ENCODE measurements at regions not wholly inside any gene's neighbourhood (a gene's known extent, or its start where the extent isn't known, plus 50 kb on each side); places are given as distances from the start of the nearest gene placed in this dataset.

DNA sequence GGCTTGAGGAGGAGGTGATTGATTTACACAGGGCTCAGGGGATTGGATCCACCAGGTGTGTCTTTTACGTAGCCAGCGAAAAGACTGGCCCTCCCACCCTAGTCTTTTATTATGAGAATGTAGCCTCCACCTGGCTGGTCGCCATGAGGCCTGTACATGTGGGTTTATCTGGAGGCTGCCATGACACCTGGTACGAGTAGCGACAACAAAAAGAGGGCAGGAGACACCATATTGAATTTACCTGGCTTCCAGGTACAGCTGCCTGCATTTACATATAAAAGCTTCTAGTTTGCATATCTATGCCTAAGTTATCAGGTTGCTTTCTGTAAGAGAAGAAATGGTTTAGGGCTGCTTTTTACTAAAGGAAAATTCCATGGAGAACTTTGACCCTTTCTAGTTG, 1173.7 kb upstream of the SEMA6A start (continued):
- TF ChIP-seq, protein P1, sequence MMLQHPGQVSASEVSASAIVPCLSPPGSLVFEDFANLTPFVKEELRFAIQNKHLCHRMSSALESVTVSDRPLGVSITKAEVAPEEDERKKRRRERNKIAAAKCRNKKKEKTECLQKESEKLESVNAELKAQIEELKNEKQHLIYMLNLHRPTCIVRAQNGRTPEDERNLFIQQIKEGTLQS (IDR thresholded peaks at IDR 0.05; ENCODE audit: borderline replicate concordance, extremely low read depth, low read depth, low read length): no peak
- no peak for TF ChIP-seq SREBF2 (IDR thresholded peaks at IDR 0.05; ENCODE audit: low read length)
- no peak for TF ChIP-seq HDGF (IDR thresholded peaks at IDR 0.05)
- TF ChIP-seq, protein P2, sequence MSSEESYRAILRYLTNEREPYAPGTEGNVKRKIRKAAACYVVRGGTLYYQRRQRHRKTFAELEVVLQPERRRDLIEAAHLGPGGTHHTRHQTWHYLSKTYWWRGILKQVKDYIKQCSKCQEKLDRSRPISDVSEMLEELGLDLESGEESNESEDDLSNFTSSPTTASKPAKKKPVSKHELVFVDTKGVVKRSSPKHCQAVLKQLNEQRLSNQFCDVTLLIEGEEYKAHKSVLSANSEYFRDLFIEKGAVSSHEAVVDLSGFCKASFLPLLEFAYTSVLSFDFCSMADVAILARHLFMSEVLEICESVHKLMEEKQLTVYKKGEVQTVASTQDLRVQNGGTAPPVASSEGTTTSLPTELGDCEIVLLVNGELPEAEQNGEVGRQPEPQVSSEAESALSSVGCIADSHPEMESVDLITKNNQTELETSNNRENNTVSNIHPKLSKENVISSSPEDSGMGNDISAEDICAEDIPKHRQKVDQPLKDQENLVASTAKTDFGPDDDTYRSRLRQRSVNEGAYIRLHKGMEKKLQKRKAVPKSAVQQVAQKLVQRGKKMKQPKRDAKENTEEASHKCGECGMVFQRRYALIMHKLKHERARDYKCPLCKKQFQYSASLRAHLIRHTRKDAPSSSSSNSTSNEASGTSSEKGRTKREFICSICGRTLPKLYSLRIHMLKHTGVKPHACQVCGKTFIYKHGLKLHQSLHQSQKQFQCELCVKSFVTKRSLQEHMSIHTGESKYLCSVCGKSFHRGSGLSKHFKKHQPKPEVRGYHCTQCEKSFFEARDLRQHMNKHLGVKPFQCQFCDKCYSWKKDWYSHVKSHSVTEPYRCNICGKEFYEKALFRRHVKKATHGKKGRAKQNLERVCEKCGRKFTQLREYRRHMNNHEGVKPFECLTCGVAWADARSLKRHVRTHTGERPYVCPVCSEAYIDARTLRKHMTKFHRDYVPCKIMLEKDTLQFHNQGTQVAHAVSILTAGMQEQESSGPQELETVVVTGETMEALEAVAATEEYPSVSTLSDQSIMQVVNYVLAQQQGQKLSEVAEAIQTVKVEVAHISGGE (CRISPR knock-in tag; IDR thresholded peaks at IDR 0.05): no peak
- TF ChIP-seq, protein P3, sequence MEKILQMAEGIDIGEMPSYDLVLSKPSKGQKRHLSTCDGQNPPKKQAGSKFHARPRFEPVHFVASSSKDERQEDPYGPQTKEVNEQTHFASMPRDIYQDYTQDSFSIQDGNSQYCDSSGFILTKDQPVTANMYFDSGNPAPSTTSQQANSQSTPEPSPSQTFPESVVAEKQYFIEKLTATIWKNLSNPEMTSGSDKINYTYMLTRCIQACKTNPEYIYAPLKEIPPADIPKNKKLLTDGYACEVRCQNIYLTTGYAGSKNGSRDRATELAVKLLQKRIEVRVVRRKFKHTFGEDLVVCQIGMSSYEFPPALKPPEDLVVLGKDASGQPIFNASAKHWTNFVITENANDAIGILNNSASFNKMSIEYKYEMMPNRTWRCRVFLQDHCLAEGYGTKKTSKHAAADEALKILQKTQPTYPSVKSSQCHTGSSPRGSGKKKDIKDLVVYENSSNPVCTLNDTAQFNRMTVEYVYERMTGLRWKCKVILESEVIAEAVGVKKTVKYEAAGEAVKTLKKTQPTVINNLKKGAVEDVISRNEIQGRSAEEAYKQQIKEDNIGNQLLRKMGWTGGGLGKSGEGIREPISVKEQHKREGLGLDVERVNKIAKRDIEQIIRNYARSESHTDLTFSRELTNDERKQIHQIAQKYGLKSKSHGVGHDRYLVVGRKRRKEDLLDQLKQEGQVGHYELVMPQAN (conservative IDR thresholded peaks at IDR 0.05): no peak
- TF ChIP-seq NR2C2 (IDR thresholded peaks at IDR 0.05; ENCODE audit: borderline replicate concordance, control insufficient read depth, insufficient read length, low read depth): no peak
- TF ChIP-seq, protein P4, sequence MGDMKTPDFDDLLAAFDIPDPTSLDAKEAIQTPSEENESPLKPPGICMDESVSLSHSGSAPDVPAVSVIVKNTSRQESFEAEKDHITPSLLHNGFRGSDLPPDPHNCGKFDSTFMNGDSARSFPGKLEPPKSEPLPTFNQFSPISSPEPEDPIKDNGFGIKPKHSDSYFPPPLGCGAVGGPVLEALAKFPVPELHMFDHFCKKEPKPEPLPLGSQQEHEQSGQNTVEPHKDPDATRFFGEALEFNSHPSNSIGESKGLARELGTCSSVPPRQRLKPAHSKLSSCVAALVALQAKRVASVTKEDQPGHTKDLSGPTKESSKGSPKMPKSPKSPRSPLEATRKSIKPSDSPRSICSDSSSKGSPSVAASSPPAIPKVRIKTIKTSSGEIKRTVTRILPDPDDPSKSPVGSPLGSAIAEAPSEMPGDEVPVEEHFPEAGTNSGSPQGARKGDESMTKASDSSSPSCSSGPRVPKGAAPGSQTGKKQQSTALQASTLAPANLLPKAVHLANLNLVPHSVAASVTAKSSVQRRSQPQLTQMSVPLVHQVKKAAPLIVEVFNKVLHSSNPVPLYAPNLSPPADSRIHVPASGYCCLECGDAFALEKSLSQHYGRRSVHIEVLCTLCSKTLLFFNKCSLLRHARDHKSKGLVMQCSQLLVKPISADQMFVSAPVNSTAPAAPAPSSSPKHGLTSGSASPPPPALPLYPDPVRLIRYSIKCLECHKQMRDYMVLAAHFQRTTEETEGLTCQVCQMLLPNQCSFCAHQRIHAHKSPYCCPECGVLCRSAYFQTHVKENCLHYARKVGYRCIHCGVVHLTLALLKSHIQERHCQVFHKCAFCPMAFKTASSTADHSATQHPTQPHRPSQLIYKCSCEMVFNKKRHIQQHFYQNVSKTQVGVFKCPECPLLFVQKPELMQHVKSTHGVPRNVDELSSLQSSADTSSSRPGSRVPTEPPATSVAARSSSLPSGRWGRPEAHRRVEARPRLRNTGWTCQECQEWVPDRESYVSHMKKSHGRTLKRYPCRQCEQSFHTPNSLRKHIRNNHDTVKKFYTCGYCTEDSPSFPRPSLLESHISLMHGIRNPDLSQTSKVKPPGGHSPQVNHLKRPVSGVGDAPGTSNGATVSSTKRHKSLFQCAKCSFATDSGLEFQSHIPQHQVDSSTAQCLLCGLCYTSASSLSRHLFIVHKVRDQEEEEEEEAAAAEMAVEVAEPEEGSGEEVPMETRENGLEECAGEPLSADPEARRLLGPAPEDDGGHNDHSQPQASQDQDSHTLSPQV (IDR thresholded peaks at IDR 0.05): no peak
- TF ChIP-seq NR2F1 (conservative IDR thresholded peaks at IDR 0.05): no peak
- TF ChIP-seq BMI1 (IDR thresholded peaks at IDR 0.05; ENCODE audit: borderline replicate concordance): no peak

Data from GM12878 (cell line).